ENCODE measurements at regions not wholly inside any gene's neighbourhood (a gene's known extent, or its start where the extent isn't known, plus 50 kb on each side); places are given as distances from the start of the nearest gene placed in this dataset.
"Not testable (repeated sequence)": the region's sequence is repeated elsewhere in the genome, so short reads cannot be mapped to it uniquely, and the experiment has no call there.

GRCh38 chr17:31798205-31798724 is 60.8 kb downstream of the COPRS start:
- no peaks in the 10 kb centered on the region for H3K27me3 ChIP-seq (replicated peaks; ENCODE audit: insufficient read depth, low read length)
- H3K9me3 ChIP-seq (replicated peaks; ENCODE audit: insufficient read depth, low read length) = no peaks in the 10 kb centered on the region
- no peaks in the 10 kb centered on the region for H3K9me2 ChIP-seq (replicated peaks; ENCODE audit: insufficient read depth, low read length)
- H3K79me2 ChIP-seq (ENCODE audit: low read length) = no peaks in the 10 kb centered on the region
- DNase-seq = no peak
- no peak overlapping the region for H3K4me3 ChIP-seq (ENCODE audit: low read length)
- H3K9ac ChIP-seq (ENCODE audit: low read length) = no peak overlapping the region
- H3K27ac ChIP-seq (ENCODE audit: low read length) = no peak overlapping the region
- H3K4me1 ChIP-seq (ENCODE audit: low read length) = no peaks in the 10 kb centered on the region
- no peaks in the 10 kb centered on the region for H3K36me3 ChIP-seq (replicated peaks; ENCODE audit: insufficient read depth, low read length)
- no peak overlapping the region for H3K4me2 ChIP-seq (ENCODE audit: low read depth, low read length)
- TF ChIP-seq EZH2phosphoT487 (IDR thresholded peaks at IDR 0.05; ENCODE audit: low read length) (no peak), CTCF (IDR thresholded peaks at IDR 0.05; ENCODE audit: low read length) (no peak), EZH2 (optimal IDR thresholded peaks at IDR 0.05; ENCODE audit: low read depth, low read length) (no peak)
- H3F3A ChIP-seq (ENCODE audit: insufficient read depth, low read length) = no peaks in the 10 kb centered on the region
- H2AFZ ChIP-seq (ENCODE audit: low read length) = no peak overlapping the region
- H4K20me1 ChIP-seq (ENCODE audit: insufficient read depth, low read length) = no peaks in the 10 kb centered on the region

GRCh38 chr17:31795941-31796340 is 63.1 kb downstream of the COPRS start:
- H3K4me3 ChIP-seq (ENCODE audit: low read length); H3K9me2 ChIP-seq (replicated peaks; ENCODE audit: insufficient read depth, low read length); H3K27me3 ChIP-seq (replicated peaks; ENCODE audit: insufficient read depth, low read length); H3K9me3 ChIP-seq (replicated peaks; ENCODE audit: insufficient read depth, low read length); H3K36me3 ChIP-seq (replicated peaks; ENCODE audit: insufficient read depth, low read length); DNase-seq; H4K20me1 ChIP-seq (ENCODE audit: insufficient read depth, low read length); H3K9ac ChIP-seq (ENCODE audit: low read length); H3K4me2 ChIP-seq (ENCODE audit: low read depth, low read length); H2AFZ ChIP-seq (ENCODE audit: low read length); H3K4me1 ChIP-seq (ENCODE audit: low read length); H3F3A ChIP-seq (ENCODE audit: insufficient read depth, low read length); H3K27ac ChIP-seq (ENCODE audit: low read length); H3K79me2 ChIP-seq (ENCODE audit: low read length): not testable (repeated sequence)

- no peak for TF ChIP-seq EZH2 (optimal IDR thresholded peaks at IDR 0.05; ENCODE audit: low read depth, low read length)
- TF ChIP-seq CTCF (IDR thresholded peaks at IDR 0.05; ENCODE audit: low read length) = no peak
- no peak for TF ChIP-seq EZH2phosphoT487 (IDR thresholded peaks at IDR 0.05; ENCODE audit: low read length)
- no peaks in the 10 kb centered on the region for H3F3A ChIP-seq (ENCODE audit: insufficient read depth, low read length)
Observed at GRCh38 chr17:31794111-31794510, 64.9 kb downstream of the COPRS start.

GRCh38 chr17:31793634-31794033 is 65.4 kb downstream of the COPRS start:
- not testable (repeated sequence) for DNase-seq

More at GRCh38 chr17:31794111-31794510, 64.9 kb downstream of the COPRS start:
- Histone ChIP-seq H3K4me3 (ENCODE audit: low read length) (no peak overlapping the region), H3K27me3 (replicated peaks; ENCODE audit: insufficient read depth, low read length) (no peaks in the 10 kb centered on the region), H2AFZ (ENCODE audit: low read length) (no peak overlapping the region), H3K36me3 (replicated peaks; ENCODE audit: insufficient read depth, low read length) (no peaks in the 10 kb centered on the region), H3K27ac (ENCODE audit: low read length) (no peak overlapping the region), H3K4me1 (ENCODE audit: low read length) (no peaks in the 10 kb centered on the region), H4K20me1 (ENCODE audit: insufficient read depth, low read length) (no peaks in the 10 kb centered on the region), H3K4me2 (ENCODE audit: low read depth, low read length) (no peak overlapping the region), H3K9me2 (replicated peaks; ENCODE audit: insufficient read depth, low read length) (no peaks in the 10 kb centered on the region), H3K79me2 (ENCODE audit: low read length) (no peaks in the 10 kb centered on the region), H3K9me3 (replicated peaks; ENCODE audit: insufficient read depth, low read length) (no peaks in the 10 kb centered on the region), H3K9ac (ENCODE audit: low read length) (no peak overlapping the region)
- no peak for DNase-seq

More at GRCh38 chr17:31793634-31794033, 65.4 kb downstream of the COPRS start:
- H2AFZ ChIP-seq (ENCODE audit: low read length); H4K20me1 ChIP-seq (ENCODE audit: insufficient read depth, low read length); H3K36me3 ChIP-seq (replicated peaks; ENCODE audit: insufficient read depth, low read length); H3K9ac ChIP-seq (ENCODE audit: low read length); H3K4me3 ChIP-seq (ENCODE audit: low read length); H3K9me2 ChIP-seq (replicated peaks; ENCODE audit: insufficient read depth, low read length); H3K79me2 ChIP-seq (ENCODE audit: low read length); H3K27me3 ChIP-seq (replicated peaks; ENCODE audit: insufficient read depth, low read length); H3K4me2 ChIP-seq (ENCODE audit: low read depth, low read length); H3F3A ChIP-seq (ENCODE audit: insufficient read depth, low read length); H3K9me3 ChIP-seq (replicated peaks; ENCODE audit: insufficient read depth, low read length); H3K4me1 ChIP-seq (ENCODE audit: low read length); H3K27ac ChIP-seq (ENCODE audit: low read length): not testable (repeated sequence)
